Stomach (tissue), 4 donors: ENCODE measurements at regions not wholly inside any gene's neighbourhood (a gene's known extent, or its start where the extent isn't known, plus 50 kb on each side); places are given as distances from the start of the nearest gene placed in this dataset.
"Not testable (repeated sequence)": the region's sequence is repeated elsewhere in the genome, so short reads cannot be mapped to it uniquely, and the experiment has no call there.

Source experiments
- EP300 ChIP-seq: sonication (generic); formaldehyde crosslinking; IDR thresholded peaks from one replicate; pipeline ENCODE4 v1.6.1; 2017; ENCODE audit warnings: antibody characterized with exemption
- POLR2A ChIP-seq, 4 donors: fragments of 450-650 bp; IDR thresholded peaks; one replicate each; pipeline ENCODE4 v1.6.1; 2016; ENCODE audit warnings: antibody characterized with exemption in 4 of 4, control low read depth in 2 of 4, mild to moderate bottlenecking in 1 of 4, moderate library complexity in 1 of 4
- POLR2AphosphoS5 ChIP-seq, 3 donors: sonication (generic); formaldehyde crosslinking; IDR thresholded peaks; one replicate each; pipeline ENCODE4 v1.6.1; 2016; ENCODE audit warnings: antibody characterized with exemption in 3 of 3
- TF ChIP-seq, protein P1 (sequence below), 7 experiments: fragments of 450-650 bp in 4 of 7; fragments of 200-600 bp in 3 of 7; sonication (generic) in 3 of 7; IDR thresholded peaks; one replicate each; pipeline ENCODE4 v1.5.1; 2016 to 2019; ENCODE audit warnings: antibody characterized with exemption in 7 of 7, control low read depth in 2 of 7, mild to moderate bottlenecking in 1 of 7

DNA sequence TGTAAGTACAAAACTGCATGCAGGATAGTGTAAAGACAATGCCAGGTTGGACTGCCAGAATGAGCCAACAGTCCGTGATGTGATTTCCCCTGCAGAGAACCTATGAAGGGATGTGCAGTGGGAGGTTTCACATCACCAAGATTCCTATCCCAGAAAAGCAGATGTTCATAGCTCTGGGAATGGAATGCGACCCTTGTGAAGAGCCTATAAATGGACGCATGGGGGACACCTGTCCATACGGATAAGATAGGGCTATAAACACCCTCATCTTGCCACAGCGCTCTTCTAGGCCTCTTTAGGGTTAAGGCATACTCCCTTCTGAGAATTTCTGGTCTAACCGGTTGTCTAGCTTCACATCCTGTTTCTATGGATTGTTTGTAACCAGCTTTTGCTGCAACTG, 1261.8 kb downstream of the RAPGEF2 start:
- TF ChIP-seq POLR2AphosphoS5 (IDR thresholded peaks at IDR 0.05); POLR2A (IDR thresholded peaks at IDR 0.05); EP300: not testable (repeated sequence)
- TF ChIP-seq, protein P1, sequence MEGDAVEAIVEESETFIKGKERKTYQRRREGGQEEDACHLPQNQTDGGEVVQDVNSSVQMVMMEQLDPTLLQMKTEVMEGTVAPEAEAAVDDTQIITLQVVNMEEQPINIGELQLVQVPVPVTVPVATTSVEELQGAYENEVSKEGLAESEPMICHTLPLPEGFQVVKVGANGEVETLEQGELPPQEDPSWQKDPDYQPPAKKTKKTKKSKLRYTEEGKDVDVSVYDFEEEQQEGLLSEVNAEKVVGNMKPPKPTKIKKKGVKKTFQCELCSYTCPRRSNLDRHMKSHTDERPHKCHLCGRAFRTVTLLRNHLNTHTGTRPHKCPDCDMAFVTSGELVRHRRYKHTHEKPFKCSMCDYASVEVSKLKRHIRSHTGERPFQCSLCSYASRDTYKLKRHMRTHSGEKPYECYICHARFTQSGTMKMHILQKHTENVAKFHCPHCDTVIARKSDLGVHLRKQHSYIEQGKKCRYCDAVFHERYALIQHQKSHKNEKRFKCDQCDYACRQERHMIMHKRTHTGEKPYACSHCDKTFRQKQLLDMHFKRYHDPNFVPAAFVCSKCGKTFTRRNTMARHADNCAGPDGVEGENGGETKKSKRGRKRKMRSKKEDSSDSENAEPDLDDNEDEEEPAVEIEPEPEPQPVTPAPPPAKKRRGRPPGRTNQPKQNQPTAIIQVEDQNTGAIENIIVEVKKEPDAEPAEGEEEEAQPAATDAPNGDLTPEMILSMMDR (IDR thresholded peaks at IDR 0.05), result not testable (repeated sequence)
